ENCODE measurements at regions not wholly inside any gene's neighbourhood (a gene's known extent, or its start where the extent isn't known, plus 50 kb on each side); places are given as distances from the start of the nearest gene placed in this dataset.

DNA sequence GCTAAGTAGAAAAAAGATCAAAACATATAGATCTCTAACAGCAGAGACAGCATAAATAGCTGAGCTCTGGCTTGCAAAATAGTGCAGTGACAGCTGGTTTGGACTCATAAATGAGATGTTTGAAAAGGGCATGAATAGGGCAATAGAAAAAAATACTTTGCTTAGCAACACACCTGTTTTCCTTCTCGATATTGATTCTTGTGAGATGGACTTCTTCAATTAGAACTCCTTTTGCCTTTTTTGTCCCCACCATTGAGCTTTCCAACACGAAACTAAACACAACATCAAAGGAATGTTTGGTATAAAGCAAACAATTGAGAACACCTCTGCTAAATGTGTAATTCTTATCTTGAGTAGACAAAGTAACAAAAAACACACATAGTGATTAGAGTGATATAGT is 726.3 kb downstream of the RAPGEF2 start:
- no peak overlapping the region for H3K4me3 ChIP-seq (ENCODE audit: low read depth, low read length)
- DNase-seq (ENCODE audit: low read depth) = no peak
- TF ChIP-seq, protein P1, sequence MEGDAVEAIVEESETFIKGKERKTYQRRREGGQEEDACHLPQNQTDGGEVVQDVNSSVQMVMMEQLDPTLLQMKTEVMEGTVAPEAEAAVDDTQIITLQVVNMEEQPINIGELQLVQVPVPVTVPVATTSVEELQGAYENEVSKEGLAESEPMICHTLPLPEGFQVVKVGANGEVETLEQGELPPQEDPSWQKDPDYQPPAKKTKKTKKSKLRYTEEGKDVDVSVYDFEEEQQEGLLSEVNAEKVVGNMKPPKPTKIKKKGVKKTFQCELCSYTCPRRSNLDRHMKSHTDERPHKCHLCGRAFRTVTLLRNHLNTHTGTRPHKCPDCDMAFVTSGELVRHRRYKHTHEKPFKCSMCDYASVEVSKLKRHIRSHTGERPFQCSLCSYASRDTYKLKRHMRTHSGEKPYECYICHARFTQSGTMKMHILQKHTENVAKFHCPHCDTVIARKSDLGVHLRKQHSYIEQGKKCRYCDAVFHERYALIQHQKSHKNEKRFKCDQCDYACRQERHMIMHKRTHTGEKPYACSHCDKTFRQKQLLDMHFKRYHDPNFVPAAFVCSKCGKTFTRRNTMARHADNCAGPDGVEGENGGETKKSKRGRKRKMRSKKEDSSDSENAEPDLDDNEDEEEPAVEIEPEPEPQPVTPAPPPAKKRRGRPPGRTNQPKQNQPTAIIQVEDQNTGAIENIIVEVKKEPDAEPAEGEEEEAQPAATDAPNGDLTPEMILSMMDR (IDR thresholded peaks at IDR 0.05; ENCODE audit: insufficient read depth, low read depth, low read length) = no peak

DNA sequence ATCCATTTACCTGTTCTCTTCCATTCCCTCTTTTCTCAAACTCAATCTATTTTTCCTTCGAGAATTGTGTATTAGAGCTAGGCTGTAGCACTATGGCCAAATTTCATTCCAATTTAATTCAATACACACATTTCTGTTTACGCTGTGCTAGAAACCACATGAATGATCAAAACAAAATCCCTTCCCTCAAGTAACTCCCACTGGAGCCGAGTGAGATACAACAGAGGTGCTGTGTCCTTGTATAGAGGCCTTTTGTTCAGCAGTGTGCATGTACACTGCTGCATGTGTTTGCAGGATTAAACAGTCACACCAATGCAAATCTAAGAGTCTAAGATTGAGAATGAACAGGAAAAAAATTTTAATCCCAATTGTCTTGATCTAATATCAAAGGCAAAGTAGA is 734.2 kb downstream of the RAPGEF2 start:
- TF ChIP-seq, protein P1 (IDR thresholded peaks at IDR 0.05; ENCODE audit: insufficient read depth, low read depth, low read length) = no peak
- no peak for DNase-seq (ENCODE audit: low read depth)
- H3K4me3 ChIP-seq (ENCODE audit: low read depth, low read length) = no peak overlapping the region

GRCh38 chr4:159855731-159856130 is 752.9 kb downstream of the RAPGEF2 start:
- no peak overlapping the region for H3K4me3 ChIP-seq (ENCODE audit: low read depth, low read length)
- TF ChIP-seq, protein P1 (IDR thresholded peaks at IDR 0.05; ENCODE audit: insufficient read depth, low read depth, low read length) = no peak
- no peak for DNase-seq (ENCODE audit: low read depth)

DNA sequence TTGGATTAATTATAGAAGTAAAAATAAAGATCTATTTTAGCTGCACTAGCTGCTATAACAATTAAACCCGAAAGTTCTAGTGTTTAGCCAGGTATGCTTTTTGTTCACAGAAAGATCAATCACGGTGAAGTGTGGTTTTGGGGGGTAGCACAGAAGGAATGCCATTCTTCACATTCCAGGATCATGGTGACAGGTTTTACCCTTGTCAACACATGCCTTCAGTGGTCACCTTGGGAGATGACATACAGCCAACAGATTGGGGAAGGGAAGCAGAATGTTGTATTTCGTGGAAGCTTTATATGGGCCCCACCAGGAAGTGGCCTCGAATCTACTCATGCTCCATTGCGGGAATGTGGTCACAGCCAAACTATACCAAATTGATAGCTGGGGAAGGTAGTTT is 753.6 kb downstream of the RAPGEF2 start:
- TF ChIP-seq, protein P1 (IDR thresholded peaks at IDR 0.05; ENCODE audit: insufficient read depth, low read depth, low read length) = no peak
- no peak overlapping the region for H3K4me3 ChIP-seq (ENCODE audit: low read depth, low read length)
- DNase-seq (ENCODE audit: low read depth) = no peak

GRCh38 chr4:159859656-159860148 is 756.8 kb downstream of the RAPGEF2 start:
- TF ChIP-seq, protein P1 (IDR thresholded peaks at IDR 0.05; ENCODE audit: insufficient read depth, low read depth, low read length) = no peak
- DNase-seq (ENCODE audit: low read depth) = no peak
- no peak overlapping the region for H3K4me3 ChIP-seq (ENCODE audit: low read depth, low read length)

- DNase-seq (ENCODE audit: low read depth) = no peak
- H3K4me3 ChIP-seq (ENCODE audit: low read depth, low read length) = no peak overlapping the region
- TF ChIP-seq, protein P1 (IDR thresholded peaks at IDR 0.05; ENCODE audit: insufficient read depth, low read depth, low read length) = no peak
Observed at GRCh38 chr4:159860945-159861344, 758.1 kb downstream of the RAPGEF2 start.

DNA sequence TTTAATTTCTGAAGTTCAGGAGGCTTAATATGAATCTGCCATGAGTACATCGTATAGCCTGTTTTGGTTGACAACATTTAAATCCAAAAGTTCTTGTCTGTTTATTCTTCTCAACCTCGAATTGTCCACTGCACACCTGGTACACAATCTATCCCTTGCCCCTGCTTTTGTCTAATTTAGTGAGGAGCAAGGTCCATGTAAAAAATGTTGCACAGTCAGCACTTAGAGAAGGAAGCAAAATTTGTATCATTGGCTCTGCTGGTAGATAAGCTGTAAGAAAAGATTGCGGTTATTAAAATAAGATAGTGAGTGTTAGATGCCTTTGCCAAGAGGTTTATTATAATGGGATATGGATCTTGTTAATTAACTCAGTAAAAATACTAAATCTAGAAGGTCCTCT is 761.5 kb downstream of the RAPGEF2 start:
- H3K4me3 ChIP-seq (ENCODE audit: low read depth, low read length) = no peak overlapping the region
- DNase-seq (ENCODE audit: low read depth) = no peak
- TF ChIP-seq, protein P1 (IDR thresholded peaks at IDR 0.05; ENCODE audit: insufficient read depth, low read depth, low read length) = no peak
